ENCODE measurements at regions not wholly inside any gene's neighbourhood (a gene's known extent, or its start where the extent isn't known, plus 50 kb on each side); places are given as distances from the start of the nearest gene placed in this dataset.
A peak's percentile ranks its signal among the peaks of the same experiment; 100 is the strongest.

DNA sequence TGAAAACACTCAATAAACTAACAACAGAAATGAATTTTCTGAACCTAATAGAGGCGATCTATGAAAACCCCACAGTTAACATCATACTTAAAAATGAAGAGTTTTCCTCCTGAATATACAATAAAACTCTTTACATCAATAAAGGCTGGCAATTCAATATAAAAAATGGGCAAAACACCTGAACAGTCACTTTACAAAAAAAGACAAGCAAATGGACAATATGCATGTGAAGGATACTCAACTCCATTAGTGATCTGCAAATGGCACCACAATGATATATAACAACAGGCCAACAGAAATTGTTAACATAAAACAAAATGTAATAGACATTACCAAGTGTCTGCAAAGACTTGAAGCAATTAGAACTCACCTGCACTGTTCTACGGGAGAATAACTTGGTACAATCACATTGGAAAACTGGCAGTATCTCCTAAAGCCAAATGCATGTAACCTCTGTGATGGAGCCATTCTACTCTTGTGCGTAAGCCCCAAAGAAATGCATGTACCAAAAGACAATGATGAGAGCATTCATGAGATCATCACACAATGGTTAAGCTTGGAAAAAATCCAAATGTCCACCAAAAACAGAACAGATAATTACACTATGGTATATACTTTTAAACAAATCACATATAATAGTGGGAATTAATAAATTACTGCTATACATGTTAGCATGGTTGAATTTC is 433.4 kb upstream of the MAF start:
- ChIA-PET CTCF (no interaction called here), POLR2A (no interaction called here)
- TF ChIP-seq ZNF384 (IDR thresholded peaks at IDR 0.05) (no peak), TARDBP (IDR thresholded peaks at IDR 0.05) (no peak)
- no peak for DNase-seq (ENCODE audit: extremely low spot score)

DNA sequence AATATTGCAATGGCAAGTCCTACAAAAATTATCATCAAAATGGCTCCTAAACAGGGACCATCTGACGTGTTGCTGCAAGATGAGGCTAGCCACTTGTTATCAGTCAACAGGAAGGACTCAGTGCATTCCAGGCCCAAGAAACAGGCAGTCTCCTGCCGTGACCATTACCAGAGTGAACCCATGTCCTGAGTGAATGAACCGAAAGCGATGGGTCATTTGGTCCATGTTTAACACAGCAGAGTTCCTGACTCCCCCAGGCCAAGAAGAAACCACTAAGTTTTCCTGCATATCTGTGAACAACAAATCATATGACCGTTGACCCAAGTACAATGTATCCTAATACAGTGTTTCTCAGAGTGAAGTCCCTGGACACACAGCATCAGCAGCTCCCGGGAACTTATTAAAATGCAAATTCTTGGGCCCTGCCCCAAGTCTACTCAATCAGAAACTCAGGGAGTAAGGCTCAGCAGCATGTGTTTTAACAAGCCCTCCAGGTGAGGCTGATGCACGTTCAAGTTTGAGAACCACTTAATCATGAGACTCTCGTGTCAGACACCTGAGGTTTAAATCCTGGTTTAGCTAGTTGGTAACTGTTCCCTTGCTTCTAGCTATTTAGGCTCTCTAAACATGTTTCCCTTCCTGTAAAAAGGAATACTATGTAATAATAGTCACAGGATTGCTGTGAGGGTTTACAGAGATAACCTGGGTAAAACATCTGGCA is 429.4 kb upstream of the MAF start:
- TF ChIP-seq ZNF384 (IDR thresholded peaks at IDR 0.05) (no peak), HDGF (IDR thresholded peaks at IDR 0.05; ENCODE audit: borderline replicate concordance) (no peak)
- DNase-seq (ENCODE audit: extremely low spot score): no peak
- ChIA-PET POLR2A (no interaction called here), CTCF (no interaction called here)

DNA sequence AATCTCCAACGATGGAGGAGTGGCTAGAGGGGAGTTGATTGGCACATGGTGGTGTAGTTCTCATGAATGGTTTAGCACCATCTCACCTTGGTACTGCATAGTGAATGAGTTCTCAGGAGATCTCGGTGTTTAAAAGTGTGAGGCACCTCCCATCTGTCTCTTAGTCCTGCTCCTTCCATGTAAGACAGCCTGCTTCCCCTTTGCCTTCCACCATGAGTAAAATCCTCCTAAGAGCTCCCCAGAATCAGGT is 428.8 kb upstream of the MAF start:
- no peak for DNase-seq (ENCODE audit: extremely low spot score)
- ChIA-PET POLR2A (no interaction called here), CTCF (no interaction called here)
- TF ChIP-seq FOXM1 (IDR thresholded peaks at IDR 0.05; ENCODE audit: borderline replicate concordance) (no peak), LEF1 (IDR thresholded peaks at IDR 0.05; ENCODE audit: borderline replicate concordance) (no peak), HDGF (IDR thresholded peaks at IDR 0.05; ENCODE audit: borderline replicate concordance) (no peak), FOXK2 (IDR thresholded peaks at IDR 0.05) (no peak), ELF4 (IDR thresholded peaks at IDR 0.05) (no peak), SUZ12 (IDR thresholded peaks at IDR 0.05) (no peak), ARNT (IDR thresholded peaks at IDR 0.05) (no peak), BHLHE40 (IDR thresholded peaks at IDR 0.05; ENCODE audit: borderline replicate concordance) (no peak), SP1 (IDR thresholded peaks at IDR 0.05) (no peak), CTBP1 (IDR thresholded peaks at IDR 0.05; ENCODE audit: borderline replicate concordance) (no peak), NFRKB (IDR thresholded peaks at IDR 0.05) (no peak), TARDBP (IDR thresholded peaks at IDR 0.05) (no peak), L3MBTL2 (conservative IDR thresholded peaks at IDR 0.05) (no peak), ZNF384 (IDR thresholded peaks at IDR 0.05) (no peak), FOXA1 (IDR thresholded peaks at IDR 0.05) (no peak)
- TF ChIP-seq, protein P1, sequence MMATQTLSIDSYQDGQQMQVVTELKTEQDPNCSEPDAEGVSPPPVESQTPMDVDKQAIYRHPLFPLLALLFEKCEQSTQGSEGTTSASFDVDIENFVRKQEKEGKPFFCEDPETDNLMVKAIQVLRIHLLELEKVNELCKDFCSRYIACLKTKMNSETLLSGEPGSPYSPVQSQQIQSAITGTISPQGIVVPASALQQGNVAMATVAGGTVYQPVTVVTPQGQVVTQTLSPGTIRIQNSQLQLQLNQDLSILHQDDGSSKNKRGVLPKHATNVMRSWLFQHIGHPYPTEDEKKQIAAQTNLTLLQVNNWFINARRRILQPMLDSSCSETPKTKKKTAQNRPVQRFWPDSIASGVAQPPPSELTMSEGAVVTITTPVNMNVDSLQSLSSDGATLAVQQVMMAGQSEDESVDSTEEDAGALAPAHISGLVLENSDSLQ (IDR thresholded peaks at IDR 0.05): no peak

DNA sequence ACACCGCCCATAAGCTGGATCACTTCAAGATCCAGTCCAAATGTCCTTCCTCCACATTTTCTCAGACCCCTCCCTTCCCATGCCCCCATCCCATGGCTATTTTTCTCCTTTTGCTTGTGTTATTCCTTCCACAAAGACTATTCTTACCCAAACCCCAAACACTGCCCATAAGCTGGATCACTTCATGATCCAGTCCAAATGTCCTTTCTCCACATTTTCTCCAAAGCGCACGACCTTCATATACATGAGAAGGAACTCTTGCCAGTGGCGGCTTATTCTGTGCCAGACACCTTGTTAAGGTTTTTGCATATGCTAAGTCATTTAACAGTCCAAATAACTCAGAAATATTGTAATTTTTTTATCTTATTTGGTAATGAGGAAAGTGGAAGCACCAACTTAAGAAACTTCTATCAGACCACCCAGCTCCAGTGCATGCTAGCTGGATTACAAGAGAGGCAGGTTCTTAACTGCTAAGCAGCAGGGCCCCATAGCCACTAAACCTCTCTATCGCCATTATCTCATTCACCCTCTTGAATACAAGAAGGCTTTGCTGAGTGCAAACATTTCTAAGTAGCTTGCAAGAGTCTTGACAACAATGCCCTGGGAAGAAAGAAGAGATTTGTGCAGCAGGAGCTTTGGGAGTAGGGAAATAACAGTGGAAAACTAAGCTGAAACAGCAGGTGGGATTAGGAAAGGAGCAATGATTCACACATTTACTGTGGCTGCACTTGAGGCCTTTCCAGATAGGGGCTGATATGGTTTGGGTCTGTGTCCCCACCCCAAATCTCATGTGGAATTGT is 428.2 kb upstream of the MAF start:
- ChIA-PET POLR2A (no interaction called here), CTCF (no interaction called here)
- TF ChIP-seq FOXM1 (IDR thresholded peaks at IDR 0.05; ENCODE audit: borderline replicate concordance): no peak
- no peak for TF ChIP-seq ELF4 (IDR thresholded peaks at IDR 0.05)
- TF ChIP-seq LEF1 (IDR thresholded peaks at IDR 0.05; ENCODE audit: borderline replicate concordance): no peak
- TF ChIP-seq NFRKB (IDR thresholded peaks at IDR 0.05): no peak
- no peak for TF ChIP-seq ARNT (IDR thresholded peaks at IDR 0.05)
- no peak for TF ChIP-seq L3MBTL2 (conservative IDR thresholded peaks at IDR 0.05)
- no peak for TF ChIP-seq FOXA1 (IDR thresholded peaks at IDR 0.05)
- no peak for TF ChIP-seq ZNF384 (IDR thresholded peaks at IDR 0.05)
- TF ChIP-seq SP1 (IDR thresholded peaks at IDR 0.05): no peak
- no peak for TF ChIP-seq CTBP1 (IDR thresholded peaks at IDR 0.05; ENCODE audit: borderline replicate concordance)
- DNase-seq (ENCODE audit: extremely low spot score): no peak

DNA sequence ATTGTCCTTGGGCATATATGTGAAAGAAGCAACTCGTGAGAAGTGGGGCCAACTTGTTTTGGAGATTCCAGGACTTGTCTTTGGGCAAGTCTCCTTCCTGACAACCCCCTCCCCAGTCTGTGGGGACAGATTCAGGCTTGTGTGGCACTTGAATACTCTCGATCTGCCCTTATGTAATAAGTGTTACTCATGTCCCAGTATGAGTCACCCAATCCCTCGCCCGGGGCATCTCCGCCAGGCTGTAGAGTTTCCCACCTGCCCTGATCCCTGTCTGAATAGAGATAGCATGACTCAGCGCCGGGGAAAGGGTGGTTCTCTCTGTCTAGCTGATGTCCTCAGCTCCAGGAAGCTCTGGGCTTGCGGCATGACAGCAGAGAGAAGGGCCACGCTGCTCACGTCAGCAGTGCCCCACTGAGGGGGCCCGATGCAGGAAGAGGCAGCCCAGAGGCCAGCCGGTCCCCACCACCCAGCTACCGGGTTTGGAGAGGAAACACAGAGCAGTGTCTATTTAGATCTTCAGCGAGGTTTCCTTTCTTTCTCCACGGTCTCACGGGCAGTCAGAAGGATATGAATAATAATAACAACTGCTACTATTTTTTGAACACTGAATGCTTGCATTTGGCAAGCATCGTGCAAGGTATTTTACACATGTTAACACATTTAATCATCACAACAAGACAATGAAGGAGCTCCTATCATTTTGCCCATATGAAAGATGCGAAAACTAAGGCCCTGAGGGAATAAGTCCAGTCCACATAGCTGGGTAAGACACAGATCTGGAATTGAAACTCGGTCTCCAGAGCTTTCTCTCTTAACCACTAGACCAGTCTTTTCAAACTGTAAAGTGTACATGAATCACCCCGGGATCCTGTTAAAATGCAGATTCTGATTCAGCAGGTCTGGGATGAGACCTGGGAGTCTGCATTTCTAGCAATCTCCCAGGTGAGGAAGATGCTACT is 426.7 kb upstream of the MAF start:
- peak; percentile 40 for DNase-seq (ENCODE audit: extremely low spot score)

DNA sequence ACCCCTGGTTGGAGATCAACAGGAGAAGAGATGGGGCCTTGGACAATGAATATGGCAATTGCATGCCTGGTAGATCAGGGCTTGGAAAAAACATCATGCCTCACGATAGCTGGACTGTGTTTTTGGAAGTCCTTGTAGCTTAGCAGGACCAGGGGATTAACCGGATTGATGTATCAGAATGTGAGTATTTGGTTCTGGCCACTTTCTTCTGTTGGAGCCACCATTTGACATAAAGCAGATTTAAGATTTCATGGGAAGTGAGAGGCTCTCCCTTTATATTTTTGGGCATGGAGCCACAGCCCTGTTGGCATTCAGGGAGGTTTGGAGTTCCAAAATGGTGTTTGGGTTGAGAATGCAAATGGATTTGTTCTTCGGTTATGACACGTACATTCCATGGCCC is 424.7 kb upstream of the MAF start:
- ChIA-PET POLR2A (no interaction called here), CTCF (no interaction called here)
- TF ChIP-seq FOXM1 (IDR thresholded peaks at IDR 0.05; ENCODE audit: borderline replicate concordance) (no peak), L3MBTL2 (conservative IDR thresholded peaks at IDR 0.05) (no peak), ARNT (IDR thresholded peaks at IDR 0.05) (no peak), SUZ12 (IDR thresholded peaks at IDR 0.05) (no peak), HDGF (IDR thresholded peaks at IDR 0.05; ENCODE audit: borderline replicate concordance) (no peak), SP1 (IDR thresholded peaks at IDR 0.05) (no peak)
- DNase-seq (ENCODE audit: extremely low spot score): no peak

More for the DNA sequence above, 426.7 kb upstream of the MAF start:
- TF ChIP-seq NFRKB (IDR thresholded peaks at IDR 0.05) (no peak), ZNF384 (IDR thresholded peaks at IDR 0.05) (no peak), ELF4 (IDR thresholded peaks at IDR 0.05) (no peak), SUZ12 (IDR thresholded peaks at IDR 0.05) (no peak), CTBP1 (IDR thresholded peaks at IDR 0.05; ENCODE audit: borderline replicate concordance) (no peak), SP1 (IDR thresholded peaks at IDR 0.05) (no peak), L3MBTL2 (conservative IDR thresholded peaks at IDR 0.05) (no peak), FOXM1 (IDR thresholded peaks at IDR 0.05; ENCODE audit: borderline replicate concordance) (no peak), HDGF (IDR thresholded peaks at IDR 0.05; ENCODE audit: borderline replicate concordance) (no peak), FOXK2 (IDR thresholded peaks at IDR 0.05) (no peak), TARDBP (IDR thresholded peaks at IDR 0.05) (no peak), ARNT (IDR thresholded peaks at IDR 0.05) (no peak), FOXA1 (IDR thresholded peaks at IDR 0.05) (no peak)
- TF ChIP-seq, protein P1 (IDR thresholded peaks at IDR 0.05): no peak
- ChIA-PET POLR2A (no interaction called here), CTCF (no interaction called here)
